ENCODE measurements at regions not wholly inside any gene's neighbourhood (a gene's known extent, or its start where the extent isn't known, plus 50 kb on each side); places are given as distances from the start of the nearest gene placed in this dataset.

DNA sequence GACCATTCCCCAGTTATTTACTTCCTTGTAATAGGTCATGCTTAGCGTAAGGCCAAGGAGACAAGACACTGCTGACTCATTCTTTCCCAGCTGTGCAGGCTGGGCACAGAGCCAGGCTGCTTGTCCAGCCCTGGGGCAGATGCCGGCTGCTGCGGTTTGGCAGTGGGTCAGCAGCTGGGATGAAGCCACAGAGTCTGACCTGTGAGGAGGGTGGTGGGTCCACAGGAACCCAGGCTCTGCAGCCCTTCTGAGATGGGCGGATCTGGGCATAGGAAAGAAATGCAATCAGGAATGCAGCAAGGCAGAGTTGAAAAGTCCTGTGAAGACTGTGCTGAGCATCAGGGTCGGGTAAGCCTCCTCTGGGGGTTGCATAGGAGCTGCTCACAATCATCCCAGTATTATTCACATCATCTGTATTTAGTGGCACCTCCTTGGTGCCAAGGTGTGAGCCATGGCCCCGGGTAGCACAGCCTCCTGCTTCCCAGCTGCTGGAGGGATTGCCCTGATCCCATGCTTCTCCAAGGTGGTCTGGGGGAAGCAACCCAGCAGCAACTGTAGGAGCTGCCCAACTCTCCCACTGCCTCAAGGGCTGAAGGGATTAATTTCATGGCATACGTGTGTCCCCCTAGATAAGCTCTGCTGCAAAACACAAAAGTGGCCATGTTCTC, 139.0 kb downstream of the DDX1 start:
- H3K9me3 ChIP-seq (ENCODE audit: control insufficient read depth in 1 of 2, low read length in 2 of 2): no peaks in the 10 kb centered on the region
- peaks cover 10 to 37% of the 10 kb centered on the region in 2 donors for H3K4me1 ChIP-seq (ENCODE audit: control insufficient read depth in 1 of 2, insufficient read depth in 2 of 2, low read length in 2 of 2)
- H3K36me3 ChIP-seq (ENCODE audit: control insufficient read depth in 1 of 2, insufficient read depth in 2 of 2, low read length in 2 of 2): no peaks in the 10 kb centered on the region
- no peak overlapping the region for H3K27ac ChIP-seq (ENCODE audit: low read length)
- H3K4me3 ChIP-seq (ENCODE audit: low read depth in 1 of 2, low read length in 2 of 2): no peak overlapping the region
- no peaks in the 10 kb centered on the region for H3K27me3 ChIP-seq (ENCODE audit: low read depth, low read length)

DNA sequence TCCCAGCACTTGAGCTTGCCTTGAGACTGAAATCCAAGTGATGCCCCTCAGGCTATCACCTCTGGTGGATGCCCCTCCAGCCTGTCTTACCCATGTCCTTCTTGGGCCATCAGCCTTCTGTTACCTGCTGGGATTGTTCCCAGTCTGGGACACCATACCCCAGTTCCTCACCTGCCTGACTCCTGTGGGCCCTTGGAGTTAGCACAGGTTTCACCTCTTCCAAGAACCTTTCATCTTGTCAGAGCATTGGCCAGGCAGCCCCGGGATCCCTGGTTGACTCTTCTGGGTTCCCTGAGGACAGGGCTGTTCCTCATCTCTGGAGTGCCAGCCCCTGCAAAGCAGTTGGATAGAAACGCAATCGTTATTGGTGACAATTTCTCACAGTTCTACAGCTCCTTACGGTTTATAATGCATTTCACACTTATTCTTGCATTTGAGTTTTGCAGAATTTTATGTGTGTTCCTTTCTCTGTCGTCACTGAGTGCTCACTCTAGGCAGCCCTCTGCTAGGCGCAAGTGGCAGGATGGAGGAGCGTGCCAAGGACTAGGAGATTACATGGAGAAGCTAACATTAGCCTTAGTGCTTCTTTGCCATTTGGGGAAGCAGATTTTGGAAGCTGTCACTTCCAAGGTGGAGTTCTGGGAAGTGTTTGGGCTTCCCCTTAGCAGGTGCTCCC, 139.7 kb downstream of the DDX1 start:
- Histone ChIP-seq H3K4me3 (ENCODE audit: low read depth in 1 of 2, low read length in 2 of 2) (no peak overlapping the region), H3K9me3 (ENCODE audit: control insufficient read depth in 1 of 2, low read length in 2 of 2) (no peaks in the 10 kb centered on the region), H3K4me1 (ENCODE audit: control insufficient read depth in 1 of 2, insufficient read depth in 2 of 2, low read length in 2 of 2) (peaks cover 10 to 40% of the 10 kb centered on the region in 2 donors), H3K36me3 (ENCODE audit: control insufficient read depth in 1 of 2, insufficient read depth in 2 of 2, low read length in 2 of 2) (no peaks in the 10 kb centered on the region), H3K27ac (ENCODE audit: low read length) (no peak overlapping the region), H3K27me3 (ENCODE audit: low read depth, low read length) (no peaks in the 10 kb centered on the region)

DNA sequence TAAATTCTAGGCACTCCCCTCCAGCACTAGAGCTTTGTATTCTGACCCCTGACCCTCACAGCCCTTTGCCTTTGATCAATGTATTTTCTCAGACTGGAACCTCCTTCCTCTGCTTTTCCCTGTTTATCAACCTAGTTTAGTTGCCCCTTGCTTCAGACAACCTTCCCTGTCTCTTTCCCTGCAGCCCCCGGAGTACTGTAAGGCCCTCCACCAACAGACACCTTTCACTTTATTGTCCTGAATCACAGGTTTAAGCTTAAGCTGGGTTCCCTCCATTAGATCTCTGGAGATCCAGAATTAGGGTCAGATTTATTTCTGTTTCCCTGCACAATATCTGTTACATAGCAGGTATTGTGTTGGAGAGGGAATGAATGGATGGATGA, 140.2 kb downstream of the DDX1 start:
- H3K4me1 ChIP-seq (ENCODE audit: control insufficient read depth in 1 of 2, insufficient read depth in 2 of 2, low read length in 2 of 2): peaks cover 10 to 40% of the 10 kb centered on the region in 2 donors
- H3K36me3 ChIP-seq (ENCODE audit: control insufficient read depth in 1 of 2, insufficient read depth in 2 of 2, low read length in 2 of 2): no peaks in the 10 kb centered on the region
- no peak overlapping the region for H3K4me3 ChIP-seq (ENCODE audit: low read depth in 1 of 2, low read length in 2 of 2)
- no peaks in the 10 kb centered on the region for H3K27me3 ChIP-seq (ENCODE audit: low read depth, low read length)
- H3K27ac ChIP-seq (ENCODE audit: low read length): no peak overlapping the region
- H3K9me3 ChIP-seq (ENCODE audit: control insufficient read depth in 1 of 2, low read length in 2 of 2): no peaks in the 10 kb centered on the region

DNA sequence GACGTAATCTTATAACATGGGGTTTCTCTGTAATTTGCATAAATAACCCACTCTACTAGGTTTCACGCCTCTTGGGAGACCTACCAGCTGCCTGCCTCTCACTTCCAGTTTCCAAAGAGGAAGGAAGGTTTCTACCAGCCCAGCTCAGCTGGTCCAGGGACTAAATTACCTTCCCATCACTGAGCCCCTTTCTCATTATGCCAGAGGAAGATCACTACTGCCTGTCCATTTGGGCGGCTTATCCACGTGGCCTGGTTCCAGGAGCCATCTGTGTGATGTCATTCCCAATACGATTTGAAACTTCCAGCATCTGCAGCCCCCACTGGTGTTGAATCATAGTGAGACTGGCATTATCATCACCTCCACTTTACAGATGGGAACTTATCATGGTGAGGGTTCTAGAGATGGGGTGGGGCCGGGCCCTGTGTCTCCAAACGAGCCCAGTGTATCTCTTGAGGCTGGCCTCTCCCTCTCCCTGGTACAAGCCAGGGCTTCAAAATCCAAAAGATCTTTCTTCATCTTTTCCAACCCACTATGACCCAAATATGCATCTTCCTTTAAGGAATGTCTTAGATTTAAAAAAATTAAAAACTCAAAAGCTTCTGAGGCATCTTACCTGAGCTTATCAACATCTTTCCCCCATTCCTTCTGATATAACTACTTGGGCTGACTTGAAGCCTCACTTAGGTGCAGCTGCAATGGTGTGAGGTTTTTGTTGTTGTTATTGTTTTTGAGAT, 140.8 kb downstream of the DDX1 start:
- no peak overlapping the region for H3K27ac ChIP-seq (ENCODE audit: low read length)
- H3K4me1 ChIP-seq (ENCODE audit: control insufficient read depth in 1 of 2, insufficient read depth in 2 of 2, low read length in 2 of 2): peaks cover 10 to 40% of the 10 kb centered on the region in 2 donors
- H3K9me3 ChIP-seq (ENCODE audit: control insufficient read depth in 1 of 2, low read length in 2 of 2): no peaks in the 10 kb centered on the region
- H3K4me3 ChIP-seq (ENCODE audit: low read depth in 1 of 2, low read length in 2 of 2): no peak overlapping the region
- no peaks in the 10 kb centered on the region for H3K36me3 ChIP-seq (ENCODE audit: control insufficient read depth in 1 of 2, insufficient read depth in 2 of 2, low read length in 2 of 2)
- no peaks in the 10 kb centered on the region for H3K27me3 ChIP-seq (ENCODE audit: low read depth, low read length)

DNA sequence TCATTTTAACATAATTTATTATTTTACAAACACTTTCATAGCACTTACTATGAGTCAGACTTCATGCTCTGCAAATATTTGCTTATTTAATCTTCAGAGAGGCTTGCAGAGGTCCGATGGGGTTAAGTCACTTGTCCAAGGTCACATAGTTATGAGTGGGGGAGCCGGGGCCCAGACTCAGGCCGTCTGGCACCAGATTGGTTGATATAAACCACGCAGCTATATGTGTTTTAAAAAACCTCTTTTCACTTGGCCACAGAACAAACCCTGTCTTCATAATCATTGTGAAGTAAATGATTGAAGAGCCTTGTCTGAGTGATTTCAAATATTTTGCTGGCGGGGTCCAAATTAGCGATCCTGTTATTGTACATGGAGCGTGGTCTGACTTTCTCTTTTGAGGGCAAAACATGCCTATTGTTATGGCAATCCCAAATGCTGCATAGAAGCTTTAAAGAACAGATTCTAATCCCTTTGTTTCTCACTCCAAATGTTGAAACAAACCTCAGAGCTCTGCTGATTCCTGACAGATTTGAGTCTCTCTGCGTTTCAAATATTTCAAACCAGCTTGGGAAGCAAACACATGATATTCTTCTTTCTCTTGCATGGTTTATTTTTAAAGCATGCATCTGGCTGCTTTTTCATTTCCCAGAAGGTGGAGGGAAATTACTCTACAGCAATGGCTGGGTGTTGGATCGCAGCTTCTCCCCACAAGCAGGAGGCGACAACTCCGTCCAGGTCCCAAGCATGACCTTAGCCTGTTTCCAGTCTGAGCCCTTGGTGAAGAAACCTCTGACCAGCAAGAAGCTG, 142.4 kb downstream of the DDX1 start:
- no peaks in the 10 kb centered on the region for H3K27me3 ChIP-seq (ENCODE audit: low read depth, low read length)
- no peak overlapping the region for H3K27ac ChIP-seq (ENCODE audit: low read length)
- H3K36me3 ChIP-seq (ENCODE audit: control insufficient read depth in 1 of 2, insufficient read depth in 2 of 2, low read length in 2 of 2): no peaks in the 10 kb centered on the region
- H3K9me3 ChIP-seq (ENCODE audit: control insufficient read depth in 1 of 2, low read length in 2 of 2): no peaks in the 10 kb centered on the region
- peaks cover 10 to 40% of the 10 kb centered on the region in 2 donors for H3K4me1 ChIP-seq (ENCODE audit: control insufficient read depth in 1 of 2, insufficient read depth in 2 of 2, low read length in 2 of 2)
- H3K4me3 ChIP-seq (ENCODE audit: low read depth in 1 of 2, low read length in 2 of 2): peak overlapping the region; percentile 4 to 18

DNA sequence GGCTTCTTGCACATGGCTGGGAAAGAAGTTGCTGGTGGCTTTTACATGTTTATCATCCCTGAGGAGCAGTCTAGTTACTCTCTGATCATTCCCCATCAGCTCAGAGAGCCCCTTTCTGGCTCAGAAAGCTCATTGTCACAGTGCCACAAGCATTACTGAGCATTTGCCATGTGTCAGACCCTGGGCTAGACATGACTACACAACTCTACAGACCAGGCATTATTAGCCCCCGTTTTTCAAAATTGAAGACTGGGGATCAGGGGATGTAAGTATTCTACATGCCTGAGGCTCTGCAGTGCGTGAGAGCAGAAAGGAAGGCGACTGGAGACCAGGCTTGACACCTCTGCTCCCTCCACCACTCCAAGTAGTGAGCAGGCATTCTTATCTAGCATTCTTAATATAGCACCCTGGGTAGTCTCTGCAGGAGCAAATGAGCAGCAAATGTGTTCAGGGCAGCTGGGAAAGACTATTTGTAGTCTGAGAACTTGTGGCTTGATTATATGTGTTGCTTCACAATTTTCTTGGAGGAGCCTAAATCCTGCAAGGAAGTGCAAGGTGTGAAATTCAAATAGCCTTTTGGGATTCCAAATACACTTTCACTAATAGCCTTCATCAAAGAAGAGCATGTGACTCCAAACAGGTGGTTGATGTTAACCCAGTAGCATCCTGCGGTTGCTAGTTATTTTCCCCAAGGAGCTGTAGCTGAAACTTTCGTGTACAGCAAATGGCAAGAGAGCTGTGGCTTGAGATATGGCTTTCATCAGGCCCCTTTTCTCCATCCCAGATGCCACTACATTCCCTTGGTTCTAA, 143.2 kb downstream of the DDX1 start:
- H3K27ac ChIP-seq (ENCODE audit: low read length): no peak overlapping the region
- no peaks in the 10 kb centered on the region for H3K36me3 ChIP-seq (ENCODE audit: control insufficient read depth in 1 of 2, insufficient read depth in 2 of 2, low read length in 2 of 2)
- no peaks in the 10 kb centered on the region for H3K27me3 ChIP-seq (ENCODE audit: low read depth, low read length)
- H3K4me3 ChIP-seq (ENCODE audit: low read depth in 1 of 2, low read length in 2 of 2): peak overlapping the region in 1 of 2 donors; percentile 4
- peaks cover 10 to 40% of the 10 kb centered on the region in 2 donors for H3K4me1 ChIP-seq (ENCODE audit: control insufficient read depth in 1 of 2, insufficient read depth in 2 of 2, low read length in 2 of 2)
- no peaks in the 10 kb centered on the region for H3K9me3 ChIP-seq (ENCODE audit: control insufficient read depth in 1 of 2, low read length in 2 of 2)

DNA sequence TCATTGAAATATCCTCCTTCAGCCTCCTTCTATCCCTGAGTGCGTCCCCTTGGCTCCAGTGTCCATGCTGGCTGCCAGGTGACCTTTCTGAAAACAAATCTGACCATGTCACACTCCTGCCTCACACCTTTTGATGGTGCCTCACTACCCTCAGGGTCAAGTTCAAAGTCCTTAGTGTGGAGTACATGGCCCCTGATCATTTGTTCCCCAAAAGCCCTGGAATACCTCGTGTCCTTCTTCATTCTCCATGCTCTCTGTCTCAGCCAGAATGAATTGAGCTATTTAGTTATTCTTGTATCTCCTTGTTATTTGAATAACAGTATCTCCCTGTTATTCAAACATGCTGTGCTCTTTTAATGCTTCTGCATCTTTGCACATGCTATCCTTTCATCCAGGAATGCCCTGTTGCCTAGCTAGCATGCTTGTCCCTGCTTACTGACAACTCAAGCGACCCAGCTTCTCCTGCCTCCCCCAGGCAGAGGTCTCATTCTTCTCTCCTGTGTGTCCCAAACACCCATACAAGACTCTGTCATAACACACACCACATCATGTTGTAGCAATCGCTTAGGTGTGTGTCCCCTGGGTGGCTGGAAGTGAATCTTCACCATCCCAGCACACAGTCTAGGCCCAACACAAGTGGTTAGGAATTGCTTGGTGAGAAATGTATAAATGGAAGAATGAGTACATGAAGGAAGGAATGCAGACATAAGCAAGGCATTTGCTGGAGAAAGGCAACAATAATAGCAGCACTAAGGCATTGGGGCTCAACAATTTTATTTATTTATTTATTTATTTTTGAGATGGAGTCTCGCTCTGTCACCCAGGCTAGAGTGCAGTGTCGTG, 144.0 kb downstream of the DDX1 start:
- Histone ChIP-seq H3K4me3 (ENCODE audit: low read depth in 1 of 2, low read length in 2 of 2) (no peak overlapping the region), H3K27me3 (ENCODE audit: low read depth, low read length) (no peaks in the 10 kb centered on the region), H3K36me3 (ENCODE audit: control insufficient read depth in 1 of 2, insufficient read depth in 2 of 2, low read length in 2 of 2) (no peaks in the 10 kb centered on the region), H3K4me1 (ENCODE audit: control insufficient read depth in 1 of 2, insufficient read depth in 2 of 2, low read length in 2 of 2) (peaks cover 4 to 33% of the 10 kb centered on the region in 2 donors), H3K27ac (ENCODE audit: low read length) (no peak overlapping the region), H3K9me3 (ENCODE audit: control insufficient read depth in 1 of 2, low read length in 2 of 2) (no peaks in the 10 kb centered on the region)

DNA sequence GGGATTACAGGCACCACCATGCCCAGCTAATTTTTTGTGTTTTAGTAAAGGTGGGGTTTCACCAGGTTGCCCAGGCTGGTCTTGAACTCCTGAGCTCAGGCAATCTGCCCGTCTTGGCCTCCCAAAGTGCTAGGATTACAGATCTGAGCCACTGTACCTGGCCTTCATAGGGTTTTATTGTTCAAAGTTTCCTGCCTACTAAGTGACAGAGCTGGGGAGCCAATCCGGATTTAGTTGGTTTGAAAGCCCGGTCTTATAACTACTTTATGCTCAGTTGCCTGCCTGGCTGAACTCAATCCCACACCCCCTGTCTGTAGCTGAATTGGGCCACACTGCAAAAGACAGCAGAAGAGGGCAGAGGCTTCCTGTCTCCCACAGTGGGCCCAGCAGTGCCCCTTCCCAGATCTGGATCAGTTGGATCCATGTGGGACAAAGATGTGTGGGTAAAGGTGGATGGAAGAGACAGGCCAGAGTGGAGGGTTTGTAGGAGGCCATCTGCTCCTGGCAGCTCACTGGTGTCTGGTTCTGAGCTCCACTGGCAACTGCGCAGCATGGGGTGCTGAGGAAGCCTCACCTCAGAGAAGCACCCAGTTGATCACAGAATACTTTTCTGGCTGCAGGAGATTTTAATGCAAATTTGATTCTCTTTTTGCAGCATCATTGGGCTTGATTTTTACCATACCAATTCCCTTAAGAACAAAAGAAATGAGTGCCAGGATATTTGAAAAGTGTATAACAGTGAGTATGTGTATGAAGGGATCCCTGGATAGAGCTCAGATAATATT, 144.9 kb downstream of the DDX1 start:
- Histone ChIP-seq H3K4me1 (ENCODE audit: control insufficient read depth in 1 of 2, insufficient read depth in 2 of 2, low read length in 2 of 2) (peaks cover 0 to 24% of the 10 kb centered on the region in 2 donors), H3K27me3 (ENCODE audit: low read depth, low read length) (no peaks in the 10 kb centered on the region), H3K36me3 (ENCODE audit: control insufficient read depth in 1 of 2, insufficient read depth in 2 of 2, low read length in 2 of 2) (no peaks in the 10 kb centered on the region), H3K4me3 (ENCODE audit: low read depth in 1 of 2, low read length in 2 of 2) (no peak overlapping the region), H3K27ac (ENCODE audit: low read length) (no peak overlapping the region), H3K9me3 (ENCODE audit: control insufficient read depth in 1 of 2, low read length in 2 of 2) (no peaks in the 10 kb centered on the region)

DNA sequence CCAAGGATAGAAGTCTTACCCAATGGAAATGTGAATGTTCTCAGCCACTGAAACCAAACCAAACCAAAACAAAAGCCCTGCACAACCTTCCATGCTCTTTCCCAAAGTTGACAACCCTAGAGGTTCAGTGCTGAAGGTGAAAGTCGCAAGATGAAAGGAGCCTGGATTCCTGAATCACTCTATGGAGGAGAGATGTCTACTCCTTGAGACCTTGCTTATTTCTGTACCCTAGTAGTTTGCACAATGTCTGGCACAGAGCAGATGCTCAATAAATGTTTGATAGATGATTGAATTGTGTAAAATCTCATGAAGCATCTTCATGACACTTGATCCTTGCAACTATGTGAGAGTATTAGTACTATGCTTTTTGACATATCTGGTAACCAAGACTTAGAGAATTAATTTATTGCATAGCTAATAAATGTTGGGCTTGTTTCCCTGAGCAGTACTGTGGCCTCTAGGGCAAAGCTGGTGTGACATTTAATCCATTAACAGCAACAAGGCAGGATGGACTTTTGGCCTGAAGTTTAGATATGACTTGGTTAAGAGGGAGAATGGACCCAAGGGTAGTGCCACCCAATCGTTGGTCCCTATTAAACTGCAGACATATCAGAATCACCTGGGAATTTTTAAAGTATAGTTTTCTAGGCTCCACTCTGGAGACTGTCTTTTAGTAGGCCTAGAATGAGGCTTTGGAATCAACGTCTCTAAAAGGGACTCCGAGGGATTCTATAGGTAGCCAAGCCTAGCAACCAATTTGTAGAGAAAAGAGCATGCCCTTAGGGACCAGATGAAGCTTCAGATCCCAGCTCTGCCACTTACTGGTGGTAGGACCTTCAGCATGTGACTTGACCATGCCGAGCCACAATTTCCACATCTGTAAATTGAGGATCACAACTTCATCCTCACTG, 145.9 kb downstream of the DDX1 start:
- Histone ChIP-seq H3K27me3 (ENCODE audit: low read depth, low read length) (no peaks in the 10 kb centered on the region), H3K27ac (ENCODE audit: low read length) (no peak overlapping the region), H3K36me3 (ENCODE audit: control insufficient read depth in 1 of 2, insufficient read depth in 2 of 2, low read length in 2 of 2) (no peaks in the 10 kb centered on the region), H3K4me1 (ENCODE audit: control insufficient read depth in 1 of 2, insufficient read depth in 2 of 2, low read length in 2 of 2) (peaks cover 0 to 23% of the 10 kb centered on the region in 2 donors), H3K9me3 (ENCODE audit: control insufficient read depth in 1 of 2, low read length in 2 of 2) (no peaks in the 10 kb centered on the region), H3K4me3 (ENCODE audit: low read depth in 1 of 2, low read length in 2 of 2) (no peak overlapping the region)
